Activated CD8-positive, alpha-beta T cell treated with anti-CD3 and anti-CD28 coated beads for 36 hours (primary cell): ENCODE measurements at regions not wholly inside any gene's neighbourhood (a gene's known extent, or its start where the extent isn't known, plus 50 kb on each side); places are given as distances from the start of the nearest gene placed in this dataset.

ENCODE experiments used
- ATAC-seq: fragments of 200-7000 bp; cut with Tn5 transposase; one replicate; pipeline ENCODE4 v1.10.0; 2021; ENCODE audit warnings: mild to moderate bottlenecking, moderate library complexity
- CTCF ChIA-PET: fragments of 350-600 bp; sonication (Branson Sonifier 250); formaldehyde crosslinking; loops from one replicate; lab custom pipeline; 2021; ENCODE audit warnings: antibody characterized with exemption; lab: Charles Lee
- POLR2A ChIA-PET: fragments of 350-600 bp; sonication (Branson Sonifier 250); formaldehyde crosslinking; loops from one replicate; lab custom pipeline; 2021; ENCODE audit warnings: antibody characterized with exemption; lab: Charles Lee
- DNase-seq: peaks from one replicate; pipeline ENCODE4 v3.0.0-alpha.2; 2020
- H3K27ac Mint-ChIP-seq: one replicate; pipeline ENCODE4 v1.8.0; 2021; ENCODE audit warnings: mild to moderate bottlenecking, mixed read lengths
- H3K27me3 Mint-ChIP-seq: one replicate; pipeline ENCODE4 v1.8.0; 2021; ENCODE audit warnings: mixed read lengths
- H3K36me3 Mint-ChIP-seq: one replicate; pipeline ENCODE4 v1.8.0; 2021; ENCODE audit warnings: low read depth, mixed read lengths
- H3K4me1 Mint-ChIP-seq: one replicate; pipeline ENCODE4 v1.8.0; 2021; ENCODE audit warnings: low read depth, mixed read lengths
- H3K4me3 Mint-ChIP-seq: one replicate; pipeline ENCODE4 v1.8.0; 2021; ENCODE audit warnings: mild to moderate bottlenecking, moderate library complexity, mixed read lengths
- H3K9me3 Mint-ChIP-seq: one replicate; pipeline ENCODE4 v1.8.0; 2021; ENCODE audit warnings: mixed read lengths
- CTCF ChIP-seq: fragments of 200-600 bp; IDR thresholded peaks from one replicate; pipeline ENCODE4 v1.8.0; 2022; ENCODE audit warnings: antibody characterized with exemption, mild to moderate bottlenecking
- intact Hi-C: fragments of 100-400 bp; cut with micrococcal nuclease; formaldehyde crosslinking; loops from one replicate; pipeline ENCODE4 v1.10.0; 2022

GRCh38 chr10:23610626-23611307 is 171.9 kb downstream of the OTUD1 start:
- H3K36me3 Mint-ChIP-seq: no peaks in the 10 kb centered on the region
- no peak for TF ChIP-seq CTCF
- intact Hi-C loops: no loop called here
- no peak overlapping the region for H3K27ac Mint-ChIP-seq
- H3K4me1 Mint-ChIP-seq: peaks cover 12% of the 10 kb centered on the region
- H3K27me3 Mint-ChIP-seq: no peaks in the 10 kb centered on the region
- no peak overlapping the region for H3K4me3 Mint-ChIP-seq
- no peak for DNase-seq
- ChIA-PET POLR2A (no interaction called here), CTCF (no interaction called here)
- no peak for ATAC-seq
- H3K9me3 Mint-ChIP-seq: no peaks in the 10 kb centered on the region

- no peak for TF ChIP-seq CTCF
- CTCF ChIA-PET: no interaction called here
- Mint-ChIP-seq H3K4me3 (no peak overlapping the region), H3K36me3 (no peaks in the 10 kb centered on the region), H3K27ac (no peak overlapping the region), H3K9me3 (no peaks in the 10 kb centered on the region), H3K27me3 (no peaks in the 10 kb centered on the region), H3K4me1 (peaks cover 12% of the 10 kb centered on the region)
- DNase-seq (no peak), ATAC-seq (no peak)
- POLR2A ChIA-PET: no interaction called here
- intact Hi-C loops: no loop called here
These were observed 172.6 kb downstream of the OTUD1 start for GRCh38 chr10:23611308-23612029.

- no peak for DNase-seq
- intact Hi-C loops: no loop called here
- H3K36me3 Mint-ChIP-seq: no peaks in the 10 kb centered on the region
- H3K9me3 Mint-ChIP-seq: no peaks in the 10 kb centered on the region
- no peak overlapping the region for H3K27ac Mint-ChIP-seq
- H3K4me1 Mint-ChIP-seq: peaks cover 12% of the 10 kb centered on the region
- no peak for TF ChIP-seq CTCF
- ChIA-PET CTCF (interaction anchor here (1.3 kb wide), 1 partner anchor 8 kb away, joined by 3 read pairs; no protein-coding TSS in a partner anchor), POLR2A (no interaction called here)
- ATAC-seq: no peak
- no peaks in the 10 kb centered on the region for H3K27me3 Mint-ChIP-seq
- no peak overlapping the region for H3K4me3 Mint-ChIP-seq
These were observed 175.0 kb downstream of the OTUD1 start for GRCh38 chr10:23613900-23614299.

GRCh38 chr10:23614483-23614882 is 175.6 kb downstream of the OTUD1 start:
- H3K4me1 Mint-ChIP-seq: peaks cover 12% of the 10 kb centered on the region
- no peaks in the 10 kb centered on the region for H3K9me3 Mint-ChIP-seq
- no peak for TF ChIP-seq CTCF
- intact Hi-C loops: no loop called here
- no peaks in the 10 kb centered on the region for H3K36me3 Mint-ChIP-seq
- POLR2A ChIA-PET: no interaction called here
- DNase-seq (no peak), ATAC-seq (no peak)
- no peaks in the 10 kb centered on the region for H3K27me3 Mint-ChIP-seq
- CTCF ChIA-PET: interaction anchor here (1.1 to 1.3 kb wide), 2 partner anchors 8 to 85 kb away, joined by 3 to 4 read pairs; no protein-coding TSS in a partner anchor
- no peak overlapping the region for H3K27ac Mint-ChIP-seq
- H3K4me3 Mint-ChIP-seq: no peak overlapping the region

GRCh38 chr10:23630376-23630775 is 191.5 kb downstream of the OTUD1 start:
- intact Hi-C loops: no loop called here
- ChIA-PET CTCF (interaction anchor here (1.0 to 1.2 kb wide), 2 partner anchors 91 to 337 kb away, joined by 3 read pairs; no protein-coding TSS in a partner anchor), POLR2A (no interaction called here)
- DNase-seq (no peak), ATAC-seq (no peak)
- Mint-ChIP-seq H3K9me3 (peaks cover 7% of the 10 kb centered on the region), H3K36me3 (peaks cover 2% of the 10 kb centered on the region), H3K27ac (no peak overlapping the region), H3K27me3 (no peaks in the 10 kb centered on the region), H3K4me3 (no peak overlapping the region), H3K4me1 (no peaks in the 10 kb centered on the region)
- TF ChIP-seq CTCF: no peak
